Activated CD8-positive, alpha-beta memory T cell treated with anti-CD3 and anti-CD28 coated beads, Interleukin-2, amount 50 U/mL, for 4 hours (primary cell): ENCODE measurements at regions not wholly inside any gene's neighbourhood (a gene's known extent, or its start where the extent isn't known, plus 50 kb on each side); places are given as distances from the start of the nearest gene placed in this dataset.
"Not testable (repeated sequence)": the region's sequence is repeated elsewhere in the genome, so short reads cannot be mapped to it uniquely, and the experiment has no call there.

Source experiments
- DNase-seq: peaks from one replicate; pipeline ENCODE4 v3.0.0-alpha.2; 2020

DNA sequence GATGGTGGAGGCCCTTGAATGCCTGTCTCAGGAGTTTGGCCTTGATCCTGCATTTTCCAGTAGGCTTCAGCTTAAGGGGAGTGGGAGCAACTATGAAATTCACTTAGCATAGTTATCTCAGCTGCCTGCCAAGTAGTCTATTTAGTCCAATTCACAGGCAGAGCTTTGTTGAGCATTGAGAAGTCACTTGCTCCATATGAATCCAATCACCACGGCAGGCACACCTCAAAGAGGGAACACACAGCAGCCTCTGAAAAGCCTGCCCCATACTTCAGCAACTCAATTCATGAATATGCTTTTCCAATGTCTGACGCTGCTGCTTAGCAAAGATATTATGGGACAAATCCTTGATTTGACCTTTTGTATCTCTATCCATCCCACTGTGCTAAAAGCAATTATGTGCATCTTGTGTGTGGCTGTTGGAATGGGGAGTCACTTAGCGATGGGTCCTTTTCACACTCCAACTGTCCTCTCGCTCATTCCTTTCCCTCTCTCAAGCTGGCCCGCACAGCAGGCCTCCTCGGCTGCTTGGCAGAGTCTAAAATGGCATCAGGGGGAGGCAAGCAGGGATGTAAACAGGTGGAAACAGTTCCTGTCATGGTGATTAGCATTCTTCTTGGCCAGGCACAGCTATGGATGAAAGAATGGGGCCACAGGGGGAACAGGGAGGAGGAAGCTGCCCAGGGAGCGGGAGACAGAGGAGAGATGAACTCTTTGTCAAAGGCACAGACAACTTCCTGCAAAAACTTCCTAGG, 56.0 kb upstream of the LRPPRC start:
- DNase-seq: no peak

DNA sequence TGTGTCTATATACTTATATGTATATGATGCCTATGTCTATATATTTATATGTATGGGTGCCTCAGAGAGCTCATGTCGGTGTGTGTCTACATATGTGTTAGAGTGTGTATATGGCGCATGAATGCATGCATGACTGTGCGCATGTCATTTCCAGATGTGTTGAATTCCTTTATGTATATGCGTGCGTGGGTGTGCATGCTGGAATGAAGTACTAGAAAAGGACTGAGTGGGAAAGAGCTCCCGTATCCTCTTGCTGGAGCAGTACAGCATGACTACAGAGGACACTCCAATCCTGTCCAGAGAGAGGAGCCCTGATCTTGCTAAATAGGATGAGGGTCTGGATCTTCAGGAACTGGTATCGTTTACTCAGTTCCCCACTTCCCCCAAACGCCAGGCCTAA, 56.8 kb upstream of the LRPPRC start:
- DNase-seq: no peak

DNA sequence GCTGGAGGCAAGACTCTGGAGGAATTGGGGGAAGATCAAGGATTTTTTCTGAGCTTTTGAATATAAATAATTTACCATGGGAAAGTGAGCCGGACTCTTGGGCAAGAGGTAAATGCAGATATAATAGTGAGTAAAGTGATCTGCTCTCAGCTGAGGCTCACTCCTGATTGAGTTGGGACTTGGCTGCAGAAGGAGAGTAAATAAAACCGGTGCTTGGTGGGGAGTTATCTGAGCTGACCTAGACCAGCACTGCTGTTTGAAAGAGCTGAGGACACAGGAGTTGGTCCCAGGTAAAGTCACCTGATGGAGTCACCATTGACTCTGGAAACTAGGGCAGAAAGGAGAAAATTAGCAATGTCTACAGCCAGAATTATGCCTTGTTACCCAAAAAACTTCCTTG, 57.3 kb upstream of the LRPPRC start:
- DNase-seq: no peak

DNA sequence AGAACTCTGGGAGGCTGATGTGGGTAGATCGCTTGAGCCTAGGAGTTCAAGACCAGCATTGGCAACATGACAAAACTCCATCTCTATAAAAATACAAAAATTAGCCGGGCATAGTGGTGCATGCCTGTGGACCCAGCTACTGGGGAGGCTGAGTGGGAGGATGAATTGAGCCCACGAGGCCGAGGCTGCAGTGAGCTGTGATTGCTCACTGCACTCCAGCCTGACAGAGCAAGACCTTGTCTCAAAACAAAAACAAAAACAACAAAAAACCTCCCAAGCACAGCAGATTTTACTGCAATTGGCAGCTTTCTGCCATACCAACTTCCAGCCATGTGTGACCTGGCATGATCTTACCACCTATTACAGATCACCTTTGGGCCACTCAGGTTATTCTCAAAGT, 57.7 kb upstream of the LRPPRC start:
- no peak for DNase-seq

DNA sequence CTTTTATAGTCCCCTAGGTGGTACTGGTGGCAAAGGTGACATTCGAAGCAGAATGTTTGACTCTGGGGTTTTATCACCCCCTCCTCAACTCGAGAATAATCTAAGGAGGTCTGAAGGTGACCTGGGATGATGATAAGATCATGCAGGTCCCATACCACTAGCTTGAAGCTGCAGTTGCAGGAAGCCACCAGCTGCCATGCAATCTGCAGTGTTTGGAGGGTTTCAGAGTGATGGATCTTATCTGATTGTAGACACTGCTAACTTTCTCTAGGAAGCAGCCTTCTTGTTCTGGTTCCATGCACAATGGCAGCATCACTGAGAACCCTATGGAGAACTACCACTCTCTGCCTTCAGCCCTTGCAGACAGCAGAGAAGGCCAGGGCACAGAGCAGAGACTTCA, 59.4 kb upstream of the LRPPRC start:
- no peak for DNase-seq

DNA sequence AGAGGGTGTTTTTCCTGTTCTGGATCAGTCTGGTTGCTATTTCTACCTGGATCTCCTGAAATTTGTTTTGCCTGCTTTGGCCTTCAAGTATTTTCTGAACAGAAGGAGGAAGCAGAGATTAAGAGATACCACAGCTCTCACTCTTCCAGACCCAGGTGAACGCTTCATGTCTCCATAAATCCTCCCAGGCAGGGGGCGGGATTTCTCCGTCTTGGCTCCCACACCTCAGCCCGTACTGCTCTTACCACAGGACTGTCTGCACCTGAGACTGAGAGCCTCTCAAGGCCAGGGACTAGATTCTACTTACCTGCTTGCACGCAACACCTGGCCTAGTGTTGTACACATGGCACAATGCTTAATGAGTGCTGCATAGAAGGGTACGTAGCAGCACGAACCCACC, 59.9 kb upstream of the LRPPRC start:
- no peak for DNase-seq

DNA sequence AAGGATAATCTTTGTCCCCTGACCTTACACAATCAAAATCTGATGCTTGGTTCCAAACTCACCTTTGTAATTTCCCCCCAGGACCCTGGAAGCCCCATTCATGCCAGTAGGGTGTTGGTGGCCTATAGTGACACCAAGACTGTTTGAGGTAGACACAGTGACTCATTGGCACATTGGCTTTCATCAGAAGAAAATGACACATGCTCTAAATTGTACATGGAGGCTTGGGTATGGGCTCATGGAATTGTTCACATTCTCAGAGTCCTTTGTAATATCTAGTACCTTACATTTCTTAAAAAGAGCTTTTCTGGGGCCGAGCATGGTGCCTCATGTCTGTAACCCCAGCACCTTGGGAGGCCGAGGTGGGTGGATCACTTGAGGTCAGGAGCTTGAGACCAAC, 61.2 kb upstream of the LRPPRC start:
- DNase-seq: no peak

DNA sequence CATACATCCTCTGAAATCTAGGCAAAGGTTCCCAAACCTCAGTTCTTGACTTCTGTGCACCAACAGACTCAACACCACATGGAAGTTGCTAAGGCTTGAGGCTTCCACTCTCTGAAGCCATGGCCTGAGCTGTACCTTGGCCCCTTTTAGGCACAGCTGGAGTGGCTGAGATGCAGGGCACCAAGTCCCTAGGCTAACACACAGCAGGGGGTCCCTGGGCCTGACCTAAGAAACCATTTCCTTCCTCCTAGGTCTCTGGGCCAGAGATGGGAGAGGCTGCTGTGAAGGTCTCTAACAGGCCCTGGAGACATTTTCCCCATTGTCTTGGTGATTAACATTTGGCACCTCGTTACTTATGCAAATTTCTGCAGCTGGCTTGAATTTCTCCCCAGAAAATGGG, 64.5 kb upstream of the LRPPRC start:
- not testable (repeated sequence) for DNase-seq

DNA sequence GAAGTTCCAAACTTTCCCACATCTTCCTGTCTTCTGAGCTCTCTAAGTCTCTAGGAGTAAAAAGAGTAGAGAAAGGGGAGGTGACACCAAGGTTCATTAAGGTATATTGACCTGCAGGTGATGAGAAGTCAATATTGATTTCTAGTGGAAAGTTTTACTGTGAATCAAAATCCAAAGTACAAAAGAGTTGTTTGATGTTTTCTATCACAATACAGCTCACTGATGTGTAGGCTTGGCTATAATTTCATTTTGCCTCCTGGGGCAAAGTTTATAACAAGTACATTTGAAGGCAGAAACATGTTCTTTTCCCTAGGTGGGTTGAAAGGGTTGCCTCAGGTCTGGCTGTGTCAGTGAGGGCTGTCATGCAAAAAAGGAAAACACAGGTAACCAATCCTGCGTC, 65.2 kb upstream of the LRPPRC start:
- no peak for DNase-seq

DNA sequence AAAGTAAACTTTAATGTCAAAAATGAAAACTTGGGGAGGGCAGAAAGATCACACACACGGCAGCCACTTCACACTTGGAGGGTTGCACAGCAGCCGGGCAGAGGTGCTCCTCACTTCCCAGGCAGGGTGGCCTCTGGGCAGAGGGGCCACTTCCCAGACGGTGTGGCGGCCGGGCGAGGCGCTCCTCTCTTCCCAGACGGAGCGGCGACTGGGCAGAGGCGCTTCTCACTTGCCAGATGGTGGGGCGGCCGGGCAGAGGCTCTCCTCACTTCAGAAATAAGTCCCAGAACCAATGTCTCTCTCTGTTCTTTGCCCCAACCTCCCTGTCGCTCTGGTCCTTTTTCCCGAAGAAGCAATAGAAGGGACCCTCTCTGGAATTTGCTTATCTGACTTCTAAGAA, 65.7 kb upstream of the LRPPRC start:
- no peak for DNase-seq

DNA sequence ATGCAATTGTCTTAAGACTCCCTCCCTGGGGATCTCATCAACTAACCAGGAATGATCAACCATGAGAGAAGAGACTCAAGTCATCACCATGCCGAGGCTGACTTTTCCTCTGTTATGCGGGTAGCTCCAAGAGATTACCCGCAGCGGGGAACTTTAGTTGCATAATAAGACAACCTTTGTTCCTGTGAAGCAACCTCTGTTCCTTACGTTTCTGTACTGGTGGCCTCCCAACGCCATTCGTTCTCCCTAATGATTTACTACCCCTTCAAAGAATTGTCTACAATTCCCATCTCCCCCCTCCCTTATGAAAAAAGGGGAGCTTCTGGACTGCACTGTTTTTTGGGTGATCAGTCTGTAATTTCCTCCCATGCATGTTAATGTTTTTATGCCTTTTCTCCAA, 66.1 kb upstream of the LRPPRC start:
- DNase-seq: no peak

DNA sequence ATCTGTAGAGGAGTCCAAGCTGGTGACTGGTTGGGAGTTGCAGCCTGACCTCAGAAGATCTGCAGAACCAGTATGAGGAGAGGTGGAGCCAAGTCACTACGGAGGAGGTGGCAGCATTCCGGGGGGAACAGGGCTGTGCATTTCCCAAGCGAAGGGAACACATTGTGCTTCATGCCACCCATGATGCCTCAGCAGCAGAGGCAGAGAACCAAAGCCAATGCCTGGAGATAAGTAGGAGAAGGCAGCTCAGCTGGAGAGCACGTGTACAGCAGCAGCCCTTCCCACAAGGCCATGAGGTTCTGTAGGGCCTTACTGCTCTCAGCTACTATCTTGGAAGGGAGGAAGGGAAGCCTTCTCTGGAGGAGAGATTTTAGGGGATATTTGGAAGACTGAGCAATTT, 67.2 kb upstream of the LRPPRC start:
- no peak for DNase-seq

DNA sequence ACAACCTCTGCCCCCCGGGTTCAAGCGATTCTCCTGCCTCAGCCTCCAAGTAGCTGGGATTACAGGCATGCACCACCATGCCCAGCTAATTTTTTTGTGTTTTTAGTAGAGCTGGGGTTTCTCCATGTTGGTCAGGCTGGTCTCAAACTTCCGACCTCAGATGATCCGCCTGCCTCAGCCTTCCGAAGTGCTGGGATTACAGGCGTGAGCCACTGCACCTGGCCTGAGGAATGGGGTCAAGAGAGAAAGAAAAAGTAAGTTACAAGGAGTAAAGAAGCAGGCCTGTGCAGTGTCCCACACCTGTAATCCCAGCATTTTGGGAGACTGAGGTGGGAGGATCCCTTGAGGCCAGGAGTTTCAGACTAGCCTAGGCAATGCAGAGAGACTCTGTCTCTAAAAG, 68.5 kb upstream of the LRPPRC start:
- not testable (repeated sequence) for DNase-seq

DNA sequence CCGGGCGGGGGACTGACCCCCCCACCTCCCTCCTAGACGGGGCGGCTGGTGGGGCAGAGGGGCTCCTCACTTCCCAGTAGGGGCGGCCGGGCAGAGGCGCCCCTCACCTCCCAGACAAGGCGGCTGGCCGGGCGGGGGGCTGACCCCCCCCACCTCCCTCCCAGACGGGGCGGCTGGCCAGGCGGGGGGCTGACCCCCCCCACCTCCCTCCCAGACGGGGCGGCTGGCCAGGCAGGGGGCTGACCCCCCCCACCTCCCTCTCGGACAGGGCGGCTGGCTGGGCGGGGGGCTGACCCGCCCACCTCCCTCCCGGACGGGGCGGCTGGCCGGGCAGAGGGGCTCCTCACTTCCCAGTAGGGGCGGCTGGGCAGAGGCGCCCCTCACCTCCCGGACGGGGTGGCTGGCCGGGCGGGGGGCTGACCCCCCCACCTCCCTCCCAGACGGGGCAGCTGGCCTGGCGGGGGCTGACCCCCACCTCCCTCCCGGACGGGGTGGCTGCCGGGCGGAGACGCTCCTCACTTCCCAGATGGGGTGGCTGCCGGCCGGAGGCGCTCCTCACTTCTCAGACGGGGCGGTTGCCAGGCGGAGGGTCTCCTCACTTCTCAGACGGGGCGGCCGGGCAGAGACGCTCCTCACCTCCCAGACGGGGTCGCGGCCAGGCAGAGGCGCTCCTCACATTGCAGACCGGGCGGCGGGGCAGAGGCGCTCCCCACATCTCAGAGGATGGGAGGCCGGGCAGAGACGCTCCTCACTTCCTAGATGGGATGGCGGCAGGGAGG, 71.4 kb upstream of the LRPPRC start:
- not testable (repeated sequence) for DNase-seq

DNA sequence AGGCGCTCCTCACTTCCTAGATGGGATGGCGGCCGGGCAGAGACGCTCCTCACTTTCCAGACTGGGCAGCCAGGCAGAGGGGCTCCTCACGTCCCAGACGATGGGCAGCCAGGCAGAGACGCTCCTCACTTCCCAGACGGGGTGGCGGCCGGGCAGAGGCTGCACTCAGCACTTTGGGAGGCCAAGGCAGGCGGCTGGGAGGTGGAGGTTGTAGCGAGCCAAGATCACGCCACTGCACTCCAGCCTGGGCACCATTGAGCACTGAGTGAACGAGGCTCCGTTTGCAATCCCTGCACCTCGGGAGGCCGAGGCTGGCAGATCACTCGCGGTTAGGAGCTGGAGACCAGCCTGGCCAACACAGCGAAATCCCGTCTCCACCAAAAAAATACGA, 72.0 kb upstream of the LRPPRC start:
- DNase-seq: not testable (repeated sequence)

DNA sequence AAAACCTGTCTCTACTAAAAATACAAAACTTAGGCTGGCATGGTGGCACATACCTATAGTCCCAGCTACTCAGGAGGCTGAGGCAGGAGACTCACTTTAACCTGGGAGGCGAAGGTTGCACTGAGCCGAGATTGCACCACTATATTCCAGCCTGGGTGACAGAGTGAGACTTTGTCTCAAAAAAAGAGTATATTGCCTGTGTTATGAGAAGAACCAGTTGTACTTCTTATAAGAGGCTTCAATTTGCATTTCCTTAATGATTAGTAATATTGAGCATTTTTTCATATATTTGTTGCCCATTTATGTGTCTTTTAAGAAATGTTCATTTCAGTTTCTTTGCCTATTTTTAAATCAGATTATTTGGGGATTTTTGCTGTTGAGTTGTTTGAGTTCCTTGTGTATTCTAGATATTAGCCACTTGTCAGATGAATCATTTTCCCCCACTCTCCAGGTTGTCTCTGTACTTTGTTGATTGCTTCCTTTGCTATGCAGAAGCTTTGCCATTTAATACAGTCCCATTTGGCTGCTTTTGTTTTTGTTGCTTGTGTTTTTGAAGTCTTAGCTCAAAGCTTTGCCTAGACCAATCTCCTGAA, 75.8 kb upstream of the LRPPRC start:
- DNase-seq: no peak

DNA sequence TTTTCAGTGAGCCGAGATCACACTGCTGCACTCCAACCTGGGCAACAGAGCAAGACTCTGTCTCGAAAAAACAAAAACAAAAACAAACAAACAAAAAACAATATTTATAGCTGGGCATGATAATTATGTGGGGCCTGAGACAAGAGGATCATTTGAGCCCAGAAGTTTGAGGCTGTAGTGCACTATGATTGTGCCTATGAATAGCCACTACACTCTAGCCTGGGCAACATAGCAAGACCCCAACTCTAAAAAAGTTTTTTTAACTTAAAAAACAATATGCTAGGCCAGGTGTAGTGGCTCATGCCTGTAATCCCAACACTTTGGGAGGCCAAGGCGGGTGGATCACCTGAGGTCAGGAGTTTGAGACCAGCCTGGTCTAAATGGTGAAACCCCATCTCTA, 77.9 kb upstream of the LRPPRC start:
- not testable (repeated sequence) for DNase-seq

DNA sequence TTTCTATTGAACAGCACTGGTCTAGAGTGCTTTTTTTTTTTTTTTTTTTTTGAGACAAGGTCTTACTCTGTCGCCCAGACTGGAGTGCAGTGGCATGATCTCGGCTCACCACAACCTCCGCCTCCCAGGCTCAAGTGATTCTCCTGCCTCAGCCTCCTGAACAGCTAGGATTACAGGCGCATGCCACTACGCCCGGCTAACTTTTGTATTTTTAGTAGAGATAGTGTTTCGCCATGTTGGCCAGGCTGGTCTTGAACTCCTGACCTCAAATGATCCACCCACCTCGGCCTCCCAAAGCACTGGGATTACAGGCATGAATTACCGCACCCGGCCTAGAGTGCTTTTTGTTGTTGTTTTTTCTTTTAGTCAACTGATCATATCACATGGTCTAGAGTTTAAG, 79.0 kb upstream of the LRPPRC start:
- DNase-seq: not testable (repeated sequence)

DNA sequence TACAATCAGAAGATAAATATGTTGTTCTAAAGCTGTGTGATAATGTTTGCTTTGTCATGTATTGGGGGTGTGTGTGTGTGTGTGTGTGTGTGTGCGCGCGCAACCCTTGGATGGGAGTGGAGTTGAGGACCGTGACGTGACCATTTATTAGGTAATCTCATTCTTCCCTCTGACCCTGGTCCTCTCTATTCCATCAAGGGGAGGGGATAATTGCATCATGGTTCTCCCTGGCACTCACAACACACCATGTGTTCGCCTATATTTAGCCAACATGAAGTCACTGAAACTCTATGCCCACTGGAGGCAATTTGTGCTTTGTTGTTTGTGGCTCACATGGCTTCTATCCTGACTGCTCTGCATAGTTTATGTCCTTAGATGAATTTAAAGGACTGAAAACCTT, 79.8 kb upstream of the LRPPRC start:
- no peak for DNase-seq

DNA sequence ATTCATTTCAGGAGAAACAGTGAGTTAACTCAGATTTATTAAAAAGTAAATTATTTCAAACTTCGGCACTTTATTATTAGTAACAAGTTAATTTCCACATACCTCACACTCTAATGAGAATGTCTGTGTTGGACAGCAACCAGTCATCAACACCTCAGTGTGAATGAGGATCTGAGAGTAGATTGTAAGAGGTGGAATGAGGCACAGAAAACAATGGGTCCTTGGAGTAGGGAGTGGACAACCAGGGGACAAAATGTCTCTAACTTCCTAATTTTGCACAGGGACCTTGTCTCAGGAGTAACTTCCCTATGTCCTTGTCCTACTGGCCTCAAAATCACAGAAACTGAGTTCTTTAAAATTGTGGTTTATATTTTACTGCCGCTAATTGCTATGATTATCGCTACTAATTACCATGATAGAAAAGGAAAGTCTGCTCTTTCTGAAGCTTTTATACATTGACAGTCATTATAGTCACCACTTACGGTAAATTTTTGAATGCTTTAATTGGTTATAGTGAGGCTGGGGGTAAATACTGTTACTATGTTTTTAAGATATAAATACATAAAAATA, 82.2 kb upstream of the LRPPRC start:
- no peak for DNase-seq

DNA sequence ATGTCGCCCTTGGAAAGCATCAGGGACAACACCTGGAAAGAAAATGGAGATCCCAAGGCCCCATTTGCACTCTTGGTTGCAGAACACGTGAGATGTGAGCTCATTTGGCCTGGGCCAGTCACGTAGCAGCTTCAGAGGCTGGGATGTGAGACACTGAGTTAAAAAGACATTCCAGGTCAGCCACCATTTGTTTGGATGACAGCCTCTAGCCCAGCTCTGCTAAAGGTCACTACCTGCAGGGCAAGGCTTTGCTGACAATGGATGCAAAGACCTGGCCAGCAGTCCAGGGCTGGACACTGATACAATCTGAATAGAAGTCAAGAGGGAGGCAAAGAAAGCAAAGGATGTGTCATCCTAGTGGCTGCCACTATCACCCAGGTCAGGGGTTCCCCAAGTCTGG, 83.9 kb upstream of the LRPPRC start:
- no peak for DNase-seq

DNA sequence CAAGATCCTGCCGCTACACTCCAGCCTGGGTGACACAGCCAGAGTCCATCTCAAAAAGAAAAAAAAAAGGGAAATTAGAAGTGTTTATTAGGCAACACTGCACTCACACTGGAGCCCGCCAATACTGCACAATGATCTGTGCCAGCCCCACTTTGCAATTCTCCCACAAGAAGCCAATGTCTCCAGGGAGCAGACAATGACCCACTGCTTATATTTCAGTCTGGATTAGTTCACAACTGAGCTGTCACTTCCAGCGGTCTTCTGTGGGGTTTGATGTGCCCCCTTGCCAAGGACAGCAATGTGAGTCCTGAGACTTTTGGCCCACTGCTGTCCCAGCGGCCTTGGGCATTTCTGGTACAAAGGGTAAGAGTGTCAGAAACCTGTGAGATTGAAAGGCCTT, 85.6 kb upstream of the PPM1B start:
- no peak for DNase-seq

DNA sequence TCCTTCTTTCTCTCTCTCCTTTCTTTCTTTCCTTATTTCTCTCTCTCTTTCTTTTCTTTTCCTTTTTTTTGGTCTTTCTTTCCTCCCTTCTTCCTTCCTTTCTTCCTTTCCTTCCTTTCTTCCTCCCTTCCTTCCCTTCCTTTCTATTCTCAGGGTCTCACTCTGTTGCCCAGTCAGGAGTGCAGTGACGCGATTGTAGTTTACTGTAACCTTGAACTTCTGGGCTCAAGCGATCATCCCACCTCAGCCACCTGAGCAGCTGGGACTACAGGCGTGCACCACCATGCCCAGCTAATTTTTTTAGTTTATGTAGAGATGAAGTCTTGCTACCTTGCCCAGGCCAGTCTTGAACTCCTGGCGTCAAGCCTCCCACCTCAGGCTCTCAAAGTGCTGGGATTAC, 83.8 kb upstream of the PPM1B start:
- no peak for DNase-seq

DNA sequence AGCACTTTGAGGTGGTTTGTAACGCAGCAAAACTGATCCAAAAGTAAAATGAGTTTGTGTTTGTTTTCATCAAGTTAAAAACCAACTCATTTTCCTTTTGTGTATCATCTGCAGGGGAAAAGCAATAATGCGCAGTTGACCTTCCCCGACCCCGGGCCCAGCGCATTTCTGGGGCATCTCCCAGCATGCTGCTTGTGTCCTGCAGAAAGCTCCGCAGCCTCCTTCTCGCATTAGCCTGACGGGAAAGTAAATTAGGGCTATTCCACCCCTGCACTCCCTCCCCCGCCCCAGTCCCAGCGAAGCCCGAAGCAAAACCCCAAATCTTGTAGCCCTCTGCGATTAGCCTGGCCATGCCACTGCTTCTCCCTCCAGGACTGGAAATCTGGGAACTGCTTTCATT, 82.0 kb upstream of the PPM1B start:
- no peak for DNase-seq
